ENCODE measurements at regions not wholly inside any gene's neighbourhood (a gene's known extent, or its start where the extent isn't known, plus 50 kb on each side); places are given as distances from the start of the nearest gene placed in this dataset.

DNA sequence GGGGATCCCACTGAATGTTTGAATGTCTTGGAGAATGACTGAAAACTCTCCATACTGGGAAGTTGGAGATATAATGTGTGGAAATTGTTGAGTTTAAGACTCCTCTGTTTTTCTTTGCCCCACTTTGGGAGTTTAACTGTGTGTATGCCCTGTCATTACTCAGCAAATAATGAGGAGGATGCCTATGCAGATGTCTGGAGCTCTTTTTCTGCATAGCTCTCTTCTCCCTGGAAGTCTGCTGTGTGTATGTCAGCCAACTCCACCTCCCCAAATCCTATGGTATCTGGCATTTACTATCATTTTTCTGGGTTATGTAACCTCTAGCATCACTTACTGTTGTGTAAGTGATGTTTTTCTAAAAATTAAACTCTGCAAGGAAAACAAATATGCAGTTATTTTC is 122.2 kb downstream of the ANKRD7 start:
- CTCF ChIA-PET: no interaction called here
- TF ChIP-seq SP1 (IDR thresholded peaks at IDR 0.05) (no peak), L3MBTL2 (conservative IDR thresholded peaks at IDR 0.05) (no peak), FOXM1 (IDR thresholded peaks at IDR 0.05; ENCODE audit: borderline replicate concordance) (no peak), HDGF (IDR thresholded peaks at IDR 0.05; ENCODE audit: borderline replicate concordance) (no peak), NFRKB (IDR thresholded peaks at IDR 0.05) (no peak), FOXA1 (IDR thresholded peaks at IDR 0.05) (no peak)
- POLR2A ChIA-PET: no interaction called here
- DNase-seq (ENCODE audit: extremely low spot score): no peak

DNA sequence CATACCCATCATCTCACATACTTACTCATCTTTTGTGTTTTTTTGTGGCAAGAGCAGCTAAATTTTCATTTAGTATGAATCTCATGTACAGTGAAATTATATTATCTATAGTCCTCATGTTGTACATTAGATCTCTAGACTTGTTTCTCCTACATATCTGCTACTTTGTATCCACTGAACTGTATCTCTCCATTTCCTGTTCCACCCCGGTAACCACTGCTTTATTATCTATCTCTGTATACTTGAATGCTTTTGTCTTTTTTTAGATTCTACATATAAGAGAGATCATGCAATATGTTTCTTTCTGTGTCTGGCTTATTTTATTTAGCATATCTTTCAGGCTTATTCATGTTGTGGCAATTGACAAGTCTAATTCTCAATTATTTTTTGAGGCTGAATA is 125.1 kb downstream of the ANKRD7 start:
- DNase-seq (ENCODE audit: extremely low spot score): no peak
- TF ChIP-seq LEF1 (IDR thresholded peaks at IDR 0.05; ENCODE audit: borderline replicate concordance): no peak
- TF ChIP-seq FOXM1 (IDR thresholded peaks at IDR 0.05; ENCODE audit: borderline replicate concordance): no peak
- no peak for TF ChIP-seq ARNT (IDR thresholded peaks at IDR 0.05)
- TF ChIP-seq FOXA1 (IDR thresholded peaks at IDR 0.05): no peak
- TF ChIP-seq FOXK2 (IDR thresholded peaks at IDR 0.05): no peak
- no peak for TF ChIP-seq NFRKB (IDR thresholded peaks at IDR 0.05)
- TF ChIP-seq, protein P1, sequence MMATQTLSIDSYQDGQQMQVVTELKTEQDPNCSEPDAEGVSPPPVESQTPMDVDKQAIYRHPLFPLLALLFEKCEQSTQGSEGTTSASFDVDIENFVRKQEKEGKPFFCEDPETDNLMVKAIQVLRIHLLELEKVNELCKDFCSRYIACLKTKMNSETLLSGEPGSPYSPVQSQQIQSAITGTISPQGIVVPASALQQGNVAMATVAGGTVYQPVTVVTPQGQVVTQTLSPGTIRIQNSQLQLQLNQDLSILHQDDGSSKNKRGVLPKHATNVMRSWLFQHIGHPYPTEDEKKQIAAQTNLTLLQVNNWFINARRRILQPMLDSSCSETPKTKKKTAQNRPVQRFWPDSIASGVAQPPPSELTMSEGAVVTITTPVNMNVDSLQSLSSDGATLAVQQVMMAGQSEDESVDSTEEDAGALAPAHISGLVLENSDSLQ (IDR thresholded peaks at IDR 0.05): no peak
- TF ChIP-seq BHLHE40 (IDR thresholded peaks at IDR 0.05; ENCODE audit: borderline replicate concordance): no peak
- no peak for TF ChIP-seq ELF4 (IDR thresholded peaks at IDR 0.05)
- TF ChIP-seq ZNF384 (IDR thresholded peaks at IDR 0.05): no peak
- TF ChIP-seq CTBP1 (IDR thresholded peaks at IDR 0.05; ENCODE audit: borderline replicate concordance): no peak
- ChIA-PET CTCF (no interaction called here), POLR2A (no interaction called here)

DNA sequence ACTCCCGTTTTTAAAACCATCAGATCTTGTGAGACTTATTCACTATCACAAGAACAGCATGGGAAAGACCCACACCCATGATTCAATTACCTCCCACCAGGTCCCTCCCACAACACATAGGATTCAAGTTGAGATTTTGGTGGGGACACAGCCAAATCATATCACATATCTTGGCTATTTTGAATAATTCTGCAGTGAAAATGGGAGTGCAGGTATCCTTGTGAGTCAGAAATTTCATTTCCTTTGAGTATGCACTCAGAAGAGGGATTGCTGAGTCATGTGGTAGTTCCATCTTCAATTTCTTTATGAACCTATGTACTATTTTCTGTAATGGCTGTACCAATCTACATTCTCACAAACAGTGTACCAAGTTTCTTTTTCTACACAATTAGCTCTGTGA is 125.8 kb downstream of the ANKRD7 start:
- TF ChIP-seq HDGF (IDR thresholded peaks at IDR 0.05; ENCODE audit: borderline replicate concordance) (no peak), FOXA1 (IDR thresholded peaks at IDR 0.05) (no peak), SUZ12 (IDR thresholded peaks at IDR 0.05) (no peak), SP1 (IDR thresholded peaks at IDR 0.05) (no peak), LEF1 (IDR thresholded peaks at IDR 0.05; ENCODE audit: borderline replicate concordance) (no peak)
- POLR2A ChIA-PET: no interaction called here
- CTCF ChIA-PET: no interaction called here
- no peak for DNase-seq (ENCODE audit: extremely low spot score)

DNA sequence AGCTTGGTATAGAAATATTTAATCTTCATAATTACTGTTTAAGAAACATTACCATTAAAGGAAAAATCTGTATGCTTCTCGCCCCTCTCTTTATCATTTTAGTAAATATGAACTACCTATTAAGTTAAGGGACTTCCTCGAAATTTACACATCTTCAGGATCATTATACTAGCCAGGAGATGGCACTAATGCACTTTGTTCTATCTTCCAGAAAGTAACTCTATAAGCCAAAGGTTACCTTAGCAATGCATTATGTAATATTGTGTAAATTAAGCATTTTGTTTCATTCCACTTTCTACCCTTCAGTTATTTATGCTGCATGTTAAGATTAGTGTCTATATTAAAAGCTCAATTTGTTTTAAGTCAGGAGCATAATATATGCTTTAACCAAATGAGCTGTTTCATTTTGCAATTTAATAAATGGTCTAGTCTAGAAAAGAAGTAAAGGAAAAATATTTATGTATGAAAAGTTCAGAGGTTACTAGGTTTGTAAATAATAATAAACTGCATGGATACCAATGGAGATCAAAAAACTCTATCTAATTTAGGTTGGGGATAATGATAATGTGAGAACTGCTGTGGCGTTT is 128.5 kb downstream of the ANKRD7 start:
- CTCF ChIA-PET: no interaction called here
- DNase-seq (ENCODE audit: extremely low spot score): no peak
- TF ChIP-seq SUZ12 (IDR thresholded peaks at IDR 0.05) (no peak), FOXK2 (IDR thresholded peaks at IDR 0.05) (no peak), L3MBTL2 (conservative IDR thresholded peaks at IDR 0.05) (no peak), FOXM1 (IDR thresholded peaks at IDR 0.05; ENCODE audit: borderline replicate concordance) (no peak), TARDBP (IDR thresholded peaks at IDR 0.05) (no peak), BHLHE40 (IDR thresholded peaks at IDR 0.05; ENCODE audit: borderline replicate concordance) (no peak), FOXA1 (IDR thresholded peaks at IDR 0.05) (no peak), LEF1 (IDR thresholded peaks at IDR 0.05; ENCODE audit: borderline replicate concordance) (no peak), NFRKB (IDR thresholded peaks at IDR 0.05) (no peak), SP1 (IDR thresholded peaks at IDR 0.05) (no peak), CTBP1 (IDR thresholded peaks at IDR 0.05; ENCODE audit: borderline replicate concordance) (no peak), HDGF (IDR thresholded peaks at IDR 0.05; ENCODE audit: borderline replicate concordance) (no peak), ZNF384 (IDR thresholded peaks at IDR 0.05) (no peak), ARNT (IDR thresholded peaks at IDR 0.05) (no peak)
- TF ChIP-seq, protein P1 (IDR thresholded peaks at IDR 0.05): no peak
- POLR2A ChIA-PET: no interaction called here

DNA sequence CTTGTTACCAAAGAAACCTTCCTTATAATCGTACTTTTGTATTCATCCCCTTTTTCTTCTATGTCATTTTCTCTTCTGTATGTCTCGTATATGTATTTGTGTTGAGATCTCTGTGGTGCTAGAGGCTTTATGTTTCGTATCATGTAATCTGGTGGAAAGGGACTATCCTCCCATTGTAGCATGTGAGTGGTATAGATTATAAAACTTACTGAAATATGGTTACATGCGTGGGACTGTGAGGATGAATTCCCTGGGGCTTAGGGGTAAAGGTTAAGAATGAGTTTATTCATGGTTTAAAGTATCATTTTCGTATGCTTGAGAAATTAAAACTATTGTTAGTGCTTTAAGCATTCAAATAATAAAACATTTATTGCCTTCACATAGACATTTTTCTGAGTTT is 141.9 kb downstream of the ANKRD7 start:
- ChIA-PET POLR2A (no interaction called here), CTCF (no interaction called here)
- TF ChIP-seq ELF4 (IDR thresholded peaks at IDR 0.05): no peak
- TF ChIP-seq FOXK2 (IDR thresholded peaks at IDR 0.05): no peak
- DNase-seq (ENCODE audit: extremely low spot score): no peak

DNA sequence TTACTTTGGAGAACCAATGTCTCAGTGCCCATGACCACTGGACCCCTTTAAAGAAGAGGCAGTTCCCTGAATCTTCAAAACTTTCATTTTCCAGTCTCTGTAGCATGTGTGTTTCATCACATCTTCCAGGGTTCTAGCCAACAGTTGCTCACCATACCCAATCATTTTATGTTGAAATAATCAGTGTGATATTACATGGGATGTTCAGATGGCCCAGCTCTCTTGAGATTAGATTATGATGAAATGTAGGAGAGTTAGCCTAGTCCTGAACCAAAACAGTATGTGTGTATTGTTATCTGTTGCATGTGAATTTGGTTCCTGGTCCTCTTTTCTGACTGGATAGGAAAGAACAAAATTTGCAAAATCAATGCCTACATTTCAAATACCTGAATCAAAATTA is 144.5 kb downstream of the ANKRD7 start:
- TF ChIP-seq TARDBP (IDR thresholded peaks at IDR 0.05): no peak
- TF ChIP-seq, protein P1 (IDR thresholded peaks at IDR 0.05): no peak
- TF ChIP-seq FOXK2 (IDR thresholded peaks at IDR 0.05): no peak
- no peak for TF ChIP-seq LEF1 (IDR thresholded peaks at IDR 0.05; ENCODE audit: borderline replicate concordance)
- TF ChIP-seq BHLHE40 (IDR thresholded peaks at IDR 0.05; ENCODE audit: borderline replicate concordance): no peak
- no peak for TF ChIP-seq ELF4 (IDR thresholded peaks at IDR 0.05)
- TF ChIP-seq FOXM1 (IDR thresholded peaks at IDR 0.05; ENCODE audit: borderline replicate concordance): no peak
- no peak for TF ChIP-seq FOXA1 (IDR thresholded peaks at IDR 0.05)
- no peak for TF ChIP-seq ZNF384 (IDR thresholded peaks at IDR 0.05)
- TF ChIP-seq L3MBTL2 (conservative IDR thresholded peaks at IDR 0.05): no peak
- TF ChIP-seq SUZ12 (IDR thresholded peaks at IDR 0.05): no peak
- TF ChIP-seq HDGF (IDR thresholded peaks at IDR 0.05; ENCODE audit: borderline replicate concordance): no peak
- no peak for TF ChIP-seq CTBP1 (IDR thresholded peaks at IDR 0.05; ENCODE audit: borderline replicate concordance)
- no peak for TF ChIP-seq NFRKB (IDR thresholded peaks at IDR 0.05)
- TF ChIP-seq SP1 (IDR thresholded peaks at IDR 0.05): no peak
- TF ChIP-seq ARNT (IDR thresholded peaks at IDR 0.05): no peak
- no peak for DNase-seq (ENCODE audit: extremely low spot score)
- ChIA-PET CTCF (no interaction called here), POLR2A (no interaction called here)

DNA sequence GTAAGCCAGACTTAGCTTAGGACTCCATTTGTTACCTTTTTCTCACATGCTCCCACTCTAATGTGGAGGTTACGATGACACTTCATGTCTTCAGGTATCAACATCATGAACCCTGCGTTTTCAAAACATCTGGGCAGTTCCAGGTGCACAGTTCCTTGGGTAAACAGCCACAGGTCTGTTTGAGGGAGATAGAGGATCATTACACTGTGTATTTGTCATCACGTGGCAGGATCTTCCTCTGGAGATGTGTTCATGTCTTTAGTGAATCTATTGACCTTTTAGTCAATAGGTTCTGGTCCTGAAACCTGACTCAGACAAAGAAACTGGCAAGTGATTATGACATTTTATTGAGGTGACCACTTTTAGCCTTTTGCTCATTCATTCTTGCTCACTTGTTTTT is 145.5 kb downstream of the ANKRD7 start:
- ChIA-PET CTCF (no interaction called here), POLR2A (no interaction called here)
- DNase-seq (ENCODE audit: extremely low spot score): no peak
- TF ChIP-seq CTBP1 (IDR thresholded peaks at IDR 0.05; ENCODE audit: borderline replicate concordance): no peak
- TF ChIP-seq SUZ12 (IDR thresholded peaks at IDR 0.05): no peak
- no peak for TF ChIP-seq FOXA1 (IDR thresholded peaks at IDR 0.05)
- no peak for TF ChIP-seq HDGF (IDR thresholded peaks at IDR 0.05; ENCODE audit: borderline replicate concordance)
- no peak for TF ChIP-seq BHLHE40 (IDR thresholded peaks at IDR 0.05; ENCODE audit: borderline replicate concordance)
